Fibroblast of the aortic adventitia (primary cell): ENCODE measurements at regions not wholly inside any gene's neighbourhood (a gene's known extent, or its start where the extent isn't known, plus 50 kb on each side); places are given as distances from the start of the nearest gene placed in this dataset.
A peak's percentile ranks its signal among the peaks of the same experiment; 100 is the strongest.
"Not testable (repeated sequence)": the region's sequence is repeated elsewhere in the genome, so short reads cannot be mapped to it uniquely, and the experiment has no call there.

Experiments
- DNase-seq: peaks from one replicate; pipeline ENCODE4 v3.0.0-alpha.2; 2010; ENCODE audit warnings: low read depth
- H3K4me3 ChIP-seq: 2 replicates; pipeline ENCODE4 v1.5.1; 2011; ENCODE audit warnings: low read depth, mild to moderate bottlenecking, control low read depth, low read length, moderate library complexity
- CTCF ChIP-seq: IDR thresholded peaks from 2 replicates; pipeline ENCODE4 v1.5.1; 2011; ENCODE audit warnings: mild to moderate bottlenecking, low read length, control low read depth, inconsistent platforms; ENCODE audit not compliant: insufficient read depth

- H3K4me3 ChIP-seq, result peak overlapping the region; percentile 42
- no peak for TF ChIP-seq CTCF
- peak; percentile 74 for DNase-seq
These were observed 113.4 kb upstream of the PELI2 start for GRCh38 chr14:56004786-56005185.

GRCh38 chr14:56005191-56006053 is 112.8 kb upstream of the PELI2 start:
- H3K4me3 ChIP-seq, result peak overlapping the region; percentile 42
- TF ChIP-seq CTCF, result no peak
- peak; percentile 70 for DNase-seq

GRCh38 chr14:56007491-56007890 is 110.7 kb upstream of the PELI2 start:
- not testable (repeated sequence) for H3K4me3 ChIP-seq, DNase-seq

- DNase-seq, result no peak
These were observed 110.1 kb upstream of the PELI2 start for GRCh38 chr14:56008150-56008549.

GRCh38 chr14:56008661-56009060 is 109.5 kb upstream of the PELI2 start:
- not testable (repeated sequence) for H3K4me3 ChIP-seq, DNase-seq

More at GRCh38 chr14:56008150-56008549, 110.1 kb upstream of the PELI2 start:
- no peak overlapping the region for H3K4me3 ChIP-seq
- no peak for TF ChIP-seq CTCF

DNA sequence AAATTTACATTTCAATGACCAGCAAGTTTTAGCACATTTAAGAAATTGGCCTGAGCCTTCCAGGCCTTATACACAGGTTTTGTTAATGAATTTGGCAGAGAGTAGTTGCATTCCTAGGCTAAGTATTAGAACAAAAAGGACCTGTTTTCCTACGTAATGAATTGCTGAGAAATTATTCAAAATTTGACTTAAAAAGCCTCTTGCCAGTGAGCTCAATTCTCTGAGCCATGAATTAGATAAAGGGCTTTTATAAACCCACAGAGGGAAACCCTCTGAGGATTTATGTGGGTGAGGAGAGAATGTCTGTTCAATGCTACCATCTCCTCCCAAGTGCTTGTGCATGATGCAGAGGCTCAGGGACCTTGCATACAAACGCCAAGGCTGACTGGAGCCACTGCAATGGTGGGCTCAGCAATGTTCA is 94.5 kb upstream of the PELI2 start:
- H3K4me3 ChIP-seq, result no peak overlapping the region
- no peak for TF ChIP-seq CTCF
- no peak for DNase-seq

DNA sequence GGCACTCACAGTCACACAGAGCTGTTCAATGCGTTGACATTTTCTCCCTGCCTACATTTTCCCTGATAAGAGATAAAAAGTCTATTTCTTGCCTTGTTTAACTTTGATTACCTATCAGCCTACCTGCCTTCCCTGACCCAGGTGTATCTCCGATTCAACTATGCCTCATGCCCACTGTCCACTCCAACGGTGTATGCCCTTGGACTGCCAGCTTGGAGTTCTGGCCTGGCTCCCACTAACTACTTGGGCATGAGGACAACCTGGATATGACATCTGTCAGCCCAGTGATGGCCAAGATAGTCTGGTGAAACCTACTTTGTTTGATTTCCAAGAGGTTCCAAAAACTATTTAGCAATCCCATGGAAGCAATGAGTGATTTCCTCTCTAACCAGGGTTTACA is 93.0 kb upstream of the PELI2 start:
- no peak for TF ChIP-seq CTCF
- H3K4me3 ChIP-seq, result no peak overlapping the region
- DNase-seq, result no peak

GRCh38 chr14:56026506-56026905 is 91.7 kb upstream of the PELI2 start:
- no peak overlapping the region for H3K4me3 ChIP-seq
- no peak for TF ChIP-seq CTCF
- DNase-seq, result no peak
